UCSD-AML1 (cell line): ENCODE measurements at regions not wholly inside any gene's neighbourhood (a gene's known extent, or its start where the extent isn't known, plus 50 kb on each side); places are given as distances from the start of the nearest gene placed in this dataset.

Experiments
- DNase-seq: peaks from one replicate; lab custom pipeline; 2025; ENCODE audit not compliant: unreplicated experiment; lab: John Stamatoyannopoulos, UW

DNA sequence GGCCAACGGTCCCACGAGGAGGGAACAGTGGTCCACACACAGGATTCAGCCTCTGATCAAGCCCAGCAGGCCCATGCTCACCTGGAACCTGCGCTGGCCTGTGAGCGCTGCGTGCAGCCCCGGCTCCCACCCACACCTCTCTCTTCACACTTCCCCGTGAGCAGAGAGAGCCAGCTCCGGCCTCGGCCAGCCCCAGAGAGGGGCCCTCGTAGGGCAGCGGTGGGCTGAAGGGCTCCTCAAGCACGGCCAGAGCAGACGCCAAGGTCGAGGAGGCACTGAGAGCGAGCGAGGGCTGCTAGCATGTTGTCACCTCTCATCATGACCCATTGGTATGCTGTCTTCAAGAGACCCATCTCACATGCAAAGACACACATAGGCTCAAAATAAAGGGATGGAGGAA is 83.0 kb upstream of the FMR1 start:
- no peak for DNase-seq

DNA sequence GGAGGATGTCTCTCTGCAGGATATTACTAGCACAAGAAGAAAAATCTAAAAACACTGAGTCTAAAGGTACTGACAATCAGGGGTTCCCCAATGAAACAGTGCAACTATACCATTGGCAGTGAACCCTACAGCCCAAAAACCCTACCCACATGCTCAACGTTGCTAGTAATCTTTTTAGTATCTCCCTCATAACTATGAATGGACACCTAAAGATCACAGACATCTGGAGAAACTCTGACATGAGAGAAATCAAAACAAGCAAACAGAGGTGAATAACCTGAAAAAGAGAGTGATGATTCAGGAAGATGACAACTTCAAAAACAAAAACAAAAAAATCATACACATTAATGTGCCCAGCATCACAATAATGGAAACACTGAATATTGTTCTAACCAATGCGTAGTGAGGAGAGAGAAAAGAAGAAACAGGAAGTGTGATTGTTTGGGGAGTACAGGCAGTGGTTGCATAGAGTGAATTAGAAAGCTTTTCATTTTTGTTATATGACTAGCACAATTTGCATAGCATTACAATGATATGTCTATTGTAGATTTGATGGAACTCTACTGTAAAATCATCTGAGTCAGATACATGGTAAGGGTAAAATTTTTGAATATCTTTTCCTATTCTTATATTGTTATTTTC is 78.9 kb upstream of the FMR1 start:
- no peak for DNase-seq

DNA sequence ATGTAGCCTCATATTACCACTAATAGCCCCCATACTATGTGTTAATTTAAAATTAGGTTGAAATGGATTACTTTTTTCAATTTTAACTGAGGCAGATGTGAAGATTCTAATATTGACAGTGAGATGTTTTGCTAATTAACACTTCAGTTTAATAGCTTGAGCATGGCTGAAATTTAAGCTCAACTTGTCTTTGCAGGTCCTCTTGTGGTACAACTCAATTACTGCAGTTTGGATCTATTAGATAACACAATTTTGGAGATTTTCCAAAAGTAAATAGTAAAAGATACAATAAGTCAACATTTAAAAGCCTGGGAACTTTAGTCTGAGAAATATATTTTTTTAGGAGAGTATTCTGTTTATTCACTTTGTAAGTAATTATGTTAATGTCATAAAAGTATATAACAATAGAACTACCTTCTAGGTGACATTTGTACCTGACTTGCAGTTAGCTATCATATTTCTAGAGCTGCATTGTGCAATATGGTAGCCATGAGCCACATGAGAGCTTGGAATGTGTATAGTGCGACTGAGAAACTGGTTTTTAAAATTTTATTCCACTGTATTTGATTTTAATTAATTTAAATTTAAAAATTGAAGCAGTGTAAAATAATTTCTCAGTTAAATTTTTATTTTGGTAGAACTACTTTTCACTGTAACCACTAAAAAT is 73.1 kb upstream of the FMR1 start:
- no peak for DNase-seq

DNA sequence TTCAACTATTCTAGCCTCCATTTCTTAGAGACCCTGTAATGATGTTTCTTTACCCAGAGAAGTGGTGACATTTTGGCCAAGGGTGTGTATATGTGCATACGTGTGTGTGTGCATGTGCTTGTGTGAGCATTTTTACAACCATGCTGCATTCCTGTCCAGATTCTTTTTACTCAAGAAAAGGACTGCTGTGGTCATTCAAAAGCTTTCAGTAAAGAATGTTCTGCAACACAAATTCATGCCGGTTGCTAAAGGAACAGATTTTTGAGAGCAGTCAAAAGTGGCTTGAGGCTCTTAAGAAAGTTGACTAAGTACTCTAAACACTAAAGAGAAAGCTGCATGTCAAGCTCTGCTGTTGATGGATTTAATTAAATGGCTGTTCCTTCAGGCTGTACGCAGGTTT is 65.0 kb upstream of the FMR1 start:
- DNase-seq = no peak

DNA sequence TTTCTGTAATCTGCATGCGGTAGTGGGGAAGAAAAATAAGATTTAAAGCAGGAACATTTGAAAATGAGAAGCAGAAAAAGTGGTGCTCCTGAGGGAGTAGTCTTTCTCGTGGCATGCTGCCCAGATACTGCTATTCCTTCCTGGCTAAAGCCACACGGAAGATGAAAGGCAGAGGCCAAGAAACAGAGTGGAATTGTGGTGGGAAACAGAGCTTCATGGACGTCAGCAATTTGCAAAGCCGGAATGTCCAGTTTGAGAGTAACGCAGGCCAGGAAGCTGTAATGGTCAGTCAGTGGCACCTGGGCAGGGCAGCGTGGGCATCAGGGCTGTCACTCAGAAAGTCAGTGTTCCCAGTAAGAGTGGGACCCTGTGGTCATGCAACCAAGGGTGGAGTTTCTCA is 63.7 kb upstream of the FMR1 start:
- DNase-seq = no peak

DNA sequence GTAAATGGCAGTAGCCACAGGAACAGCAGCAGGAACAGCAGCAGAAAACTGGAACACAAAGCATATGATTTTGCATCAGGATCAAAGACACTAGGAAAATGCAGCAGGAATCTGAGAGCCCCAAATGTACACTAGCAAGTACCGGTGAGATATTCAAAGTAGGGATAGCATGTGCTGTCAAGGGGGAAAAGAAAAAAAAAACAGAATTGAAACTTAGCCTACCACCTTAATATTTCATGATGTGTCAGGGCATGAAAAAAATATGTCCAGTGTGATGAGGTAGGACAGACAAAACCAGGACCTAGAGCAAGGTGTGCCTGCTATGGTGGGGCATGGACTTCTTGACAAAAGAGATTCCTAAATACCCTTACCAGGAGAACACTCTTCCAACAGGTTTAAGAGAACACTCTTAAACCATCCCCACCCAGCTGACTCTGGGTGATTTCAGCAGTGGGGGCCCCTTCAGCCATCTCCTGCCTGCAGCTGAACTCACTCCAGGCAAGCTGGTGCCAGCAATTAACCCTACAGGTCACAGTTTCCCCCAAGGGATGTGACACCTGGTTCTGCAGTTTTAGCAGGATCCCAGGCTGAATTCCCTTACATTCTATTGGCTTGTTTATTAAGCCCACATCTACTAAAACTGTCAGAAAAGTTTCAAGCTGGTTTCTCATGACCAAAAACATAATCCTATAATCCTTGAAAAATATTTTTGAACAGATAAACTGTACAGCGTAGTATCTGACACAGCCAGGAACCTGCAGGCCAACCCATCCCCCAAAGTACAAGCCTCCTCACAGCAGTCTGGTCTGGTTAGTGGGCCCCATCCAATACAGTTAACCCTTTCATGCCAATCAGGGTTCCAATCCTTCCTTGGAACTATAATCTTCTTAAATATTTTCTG is 62.9 kb upstream of the FMR1 start:
- no peak for DNase-seq

DNA sequence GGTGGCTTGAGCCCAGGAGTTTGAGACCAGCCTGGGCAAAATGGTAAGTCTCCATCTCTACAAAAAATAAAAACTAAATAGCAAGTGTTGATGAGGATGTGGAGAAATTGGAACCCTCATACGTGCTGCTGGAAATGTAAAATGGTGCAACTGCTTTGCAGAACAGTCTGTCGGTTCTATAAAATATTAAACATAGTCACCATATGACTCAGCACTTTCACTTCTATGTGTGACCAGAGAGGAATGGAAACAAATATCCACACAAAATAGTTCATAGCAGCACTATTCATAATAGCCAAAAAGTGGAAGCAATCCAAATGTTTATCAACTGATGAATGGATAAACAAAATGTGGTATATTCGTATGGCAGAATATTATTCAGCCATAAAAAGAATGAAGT is 60.8 kb upstream of the FMR1 start:
- no peak for DNase-seq

DNA sequence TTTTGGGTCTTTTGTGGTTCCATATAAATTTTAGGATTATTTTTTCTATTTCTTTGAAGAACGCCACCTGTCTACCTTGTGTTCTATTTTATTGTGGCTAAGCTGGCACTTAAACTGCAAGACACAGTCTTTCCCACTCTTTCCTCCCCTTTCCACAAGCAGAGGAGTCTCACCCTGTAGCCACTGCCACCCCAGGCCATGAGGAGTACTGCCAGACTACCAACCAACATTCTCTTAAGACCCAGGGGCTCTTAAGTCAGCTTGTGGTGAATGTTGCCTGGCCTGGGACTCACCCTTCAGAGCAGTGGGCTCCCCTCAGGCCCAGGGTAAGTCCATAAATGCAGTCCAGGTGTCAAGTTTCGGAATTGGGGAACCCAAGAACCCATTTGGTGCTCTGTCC is 58.0 kb upstream of the FMR1 start:
- no peak for DNase-seq

DNA sequence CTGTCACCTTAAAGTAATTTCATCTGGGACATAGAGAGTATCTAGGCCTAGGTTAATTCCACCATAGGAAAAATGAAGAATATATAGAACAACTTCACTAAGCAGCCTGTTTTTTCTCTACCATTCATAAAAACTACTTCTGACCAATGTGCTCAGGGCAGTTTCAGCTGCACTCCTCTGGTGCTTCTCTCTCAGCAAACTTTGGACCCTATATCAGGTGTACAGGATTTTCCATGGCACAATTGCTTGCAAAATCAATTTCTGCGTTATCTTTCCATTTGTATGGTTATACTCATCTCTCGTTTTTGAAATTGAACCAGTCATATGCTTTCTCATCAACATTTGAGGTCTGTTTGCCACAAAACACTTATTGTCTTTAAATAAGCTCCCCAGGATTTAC is 52.1 kb upstream of the FMR1 start:
- no peak for DNase-seq
